Transverse colon (tissue), 4 donors: ENCODE measurements at regions not wholly inside any gene's neighbourhood (a gene's known extent, or its start where the extent isn't known, plus 50 kb on each side); places are given as distances from the start of the nearest gene placed in this dataset.

Source experiments
- CTCF ChIP-seq, 5 experiments: fragments of 200-600 bp in 3 of 5; fragments of 450-650 bp in 2 of 5; sonication (generic) in 3 of 5; IDR thresholded peaks; 1 replicate in 2 of 5; 2 replicates in 3 of 5; pipeline ENCODE4 v1.5.1; 2016 to 2017; ENCODE audit warnings: antibody characterized with exemption in 5 of 5, inconsistent platforms in 3 of 5, mild to moderate bottlenecking in 2 of 5, moderate library complexity in 1 of 5
- POLR2A ChIP-seq: fragments of 450-650 bp; IDR thresholded peaks from one replicate; pipeline ENCODE4 v1.6.1; 2016; ENCODE audit warnings: antibody characterized with exemption, mild to moderate bottlenecking, moderate library complexity
- POLR2AphosphoS5 ChIP-seq, 3 donors: sonication (generic); formaldehyde crosslinking; IDR thresholded peaks; one replicate each; pipeline ENCODE4 v1.6.1; 2016; ENCODE audit warnings: antibody characterized with exemption in 3 of 3

DNA sequence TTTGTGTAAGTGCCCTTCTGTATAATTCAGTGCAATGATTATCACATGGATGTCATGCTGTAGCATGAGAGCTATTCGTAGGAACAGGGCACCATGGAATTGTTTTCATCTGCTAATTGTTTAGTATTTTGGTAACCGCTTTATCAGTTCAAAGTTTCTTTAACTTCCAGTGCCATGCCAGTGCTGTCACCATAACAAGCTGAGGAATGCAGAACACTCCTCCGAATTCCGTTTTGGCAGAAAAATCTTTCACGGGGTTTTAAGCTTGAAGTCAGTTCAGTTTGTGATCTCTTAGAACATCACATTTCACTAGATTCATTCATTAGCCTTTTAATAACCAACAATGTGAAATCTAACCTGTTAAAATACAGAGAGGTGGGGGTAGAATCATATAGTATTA is 117.2 kb upstream of the SEMA3C start:
- TF ChIP-seq CTCF (IDR thresholded peaks at IDR 0.05) (no peak), POLR2AphosphoS5 (IDR thresholded peaks at IDR 0.05) (no peak), POLR2A (no peak)
